ENCODE measurements at regions not wholly inside any gene's neighbourhood (a gene's known extent, or its start where the extent isn't known, plus 50 kb on each side); places are given as distances from the start of the nearest gene placed in this dataset.

GRCh38 chr17:83151056-83151441 is 71.6 kb downstream of the METRNL start:
- no peak overlapping the region for H3K4me3 ChIP-seq (ENCODE audit: low read depth in 1 of 2, low read length in 2 of 2)
- no peaks in the 10 kb centered on the region for H3K36me3 ChIP-seq (ENCODE audit: control insufficient read depth in 2 of 2, insufficient read depth in 2 of 2, low read length in 1 of 2)
- H3K27me3 ChIP-seq (ENCODE audit: control insufficient read depth in 1 of 2, insufficient read depth in 2 of 2, low read length in 2 of 2): no peaks in the 10 kb centered on the region
- 85 to 86% methylated on average over 16 of the region's 16 CpGs for whole genome bisulfite sequencing, 2 donors
- H3K4me1 ChIP-seq (ENCODE audit: control insufficient read depth in 2 of 2, insufficient read depth in 2 of 2, low read length in 1 of 2): peaks cover 0 to 3% of the 10 kb centered on the region in 2 donors
- no peaks in the 10 kb centered on the region for H3K9me3 ChIP-seq (ENCODE audit: control insufficient read depth in 2 of 2, insufficient read depth in 1 of 2, low read depth in 1 of 2, low read length in 1 of 2)
- H3K27ac ChIP-seq (ENCODE audit: low read depth in 2 of 2, low read length in 1 of 2): no peak overlapping the region

GRCh38 chr17:83151442-83152226 is 72.2 kb downstream of the METRNL start:
- peaks cover 0 to 3% of the 10 kb centered on the region in 2 donors for H3K4me1 ChIP-seq (ENCODE audit: control insufficient read depth in 2 of 2, insufficient read depth in 2 of 2, low read length in 1 of 2)
- no peaks in the 10 kb centered on the region for H3K9me3 ChIP-seq (ENCODE audit: control insufficient read depth in 2 of 2, insufficient read depth in 1 of 2, low read depth in 1 of 2, low read length in 1 of 2)
- H3K27ac ChIP-seq (ENCODE audit: low read depth in 2 of 2, low read length in 1 of 2): no peak overlapping the region
- H3K27me3 ChIP-seq (ENCODE audit: control insufficient read depth in 1 of 2, insufficient read depth in 2 of 2, low read length in 2 of 2): no peaks in the 10 kb centered on the region
- no peak overlapping the region for H3K4me3 ChIP-seq (ENCODE audit: low read depth in 1 of 2, low read length in 2 of 2)
- H3K36me3 ChIP-seq (ENCODE audit: control insufficient read depth in 2 of 2, insufficient read depth in 2 of 2, low read length in 1 of 2): no peaks in the 10 kb centered on the region
- WGBS, 2 donors: 62 to 63% methylated on average over 32 of the region's 32 CpGs

- Histone ChIP-seq H3K4me3 (ENCODE audit: low read depth in 1 of 2, low read length in 2 of 2) (no peak overlapping the region), H3K27me3 (ENCODE audit: control insufficient read depth in 1 of 2, insufficient read depth in 2 of 2, low read length in 2 of 2) (no peaks in the 10 kb centered on the region), H3K4me1 (ENCODE audit: control insufficient read depth in 2 of 2, insufficient read depth in 2 of 2, low read length in 1 of 2) (peaks cover 0 to 3% of the 10 kb centered on the region in 2 donors), H3K9me3 (ENCODE audit: control insufficient read depth in 2 of 2, insufficient read depth in 1 of 2, low read depth in 1 of 2, low read length in 1 of 2) (no peaks in the 10 kb centered on the region), H3K27ac (ENCODE audit: low read depth in 2 of 2, low read length in 1 of 2) (no peak overlapping the region), H3K36me3 (ENCODE audit: control insufficient read depth in 2 of 2, insufficient read depth in 2 of 2, low read length in 1 of 2) (no peaks in the 10 kb centered on the region)
- WGBS, 2 donors: 89 to 91% methylated on average over 31 of the region's 31 CpGs
Observed at GRCh38 chr17:83152227-83152744, 72.9 kb downstream of the METRNL start.

- H3K27ac ChIP-seq (ENCODE audit: low read depth in 2 of 2, low read length in 1 of 2): no peak overlapping the region
- no peak overlapping the region for H3K4me3 ChIP-seq (ENCODE audit: low read depth in 1 of 2, low read length in 2 of 2)
- H3K9me3 ChIP-seq (ENCODE audit: control insufficient read depth in 2 of 2, insufficient read depth in 1 of 2, low read depth in 1 of 2, low read length in 1 of 2): no peaks in the 10 kb centered on the region
- peaks cover 0 to 3% of the 10 kb centered on the region in 2 donors for H3K4me1 ChIP-seq (ENCODE audit: control insufficient read depth in 2 of 2, insufficient read depth in 2 of 2, low read length in 1 of 2)
- H3K27me3 ChIP-seq (ENCODE audit: control insufficient read depth in 1 of 2, insufficient read depth in 2 of 2, low read length in 2 of 2): no peaks in the 10 kb centered on the region
- 81 to 84% methylated on average over 54 to 64 of the region's 64 CpGs for WGBS, 2 donors
- H3K36me3 ChIP-seq (ENCODE audit: control insufficient read depth in 2 of 2, insufficient read depth in 2 of 2, low read length in 1 of 2): no peaks in the 10 kb centered on the region
Observed at GRCh38 chr17:83152745-83153611, 73.6 kb downstream of the METRNL start.

- Histone ChIP-seq H3K4me3 (ENCODE audit: low read depth in 1 of 2, low read length in 2 of 2) (no peak overlapping the region), H3K27me3 (ENCODE audit: control insufficient read depth in 1 of 2, insufficient read depth in 2 of 2, low read length in 2 of 2) (no peaks in the 10 kb centered on the region), H3K4me1 (ENCODE audit: control insufficient read depth in 2 of 2, insufficient read depth in 2 of 2, low read length in 1 of 2) (peaks cover 0 to 3% of the 10 kb centered on the region in 2 donors), H3K9me3 (ENCODE audit: control insufficient read depth in 2 of 2, insufficient read depth in 1 of 2, low read depth in 1 of 2, low read length in 1 of 2) (no peaks in the 10 kb centered on the region), H3K36me3 (ENCODE audit: control insufficient read depth in 2 of 2, insufficient read depth in 2 of 2, low read length in 1 of 2) (no peaks in the 10 kb centered on the region), H3K27ac (ENCODE audit: low read depth in 2 of 2, low read length in 1 of 2) (no peak overlapping the region)
- WGBS, 2 donors: 79 to 87% methylated on average over 29 of the region's 29 CpGs
Observed at GRCh38 chr17:83153681-83154310, 74.4 kb downstream of the METRNL start.

GRCh38 chr17:83154311-83155127 is 75.1 kb downstream of the METRNL start:
- Histone ChIP-seq H3K9me3 (ENCODE audit: control insufficient read depth in 2 of 2, insufficient read depth in 1 of 2, low read depth in 1 of 2, low read length in 1 of 2) (no peaks in the 10 kb centered on the region), H3K27ac (ENCODE audit: low read depth in 2 of 2, low read length in 1 of 2) (no peak overlapping the region), H3K4me1 (ENCODE audit: control insufficient read depth in 2 of 2, insufficient read depth in 2 of 2, low read length in 1 of 2) (peaks cover 0 to 3% of the 10 kb centered on the region in 2 donors), H3K36me3 (ENCODE audit: control insufficient read depth in 2 of 2, insufficient read depth in 2 of 2, low read length in 1 of 2) (no peaks in the 10 kb centered on the region), H3K4me3 (ENCODE audit: low read depth in 1 of 2, low read length in 2 of 2) (no peak overlapping the region), H3K27me3 (ENCODE audit: control insufficient read depth in 1 of 2, insufficient read depth in 2 of 2, low read length in 2 of 2) (no peaks in the 10 kb centered on the region)
- WGBS, 2 donors: 69 to 74% methylated on average over 9 of the region's 9 CpGs

GRCh38 chr17:83155128-83156121 is 76.0 kb downstream of the METRNL start:
- peaks cover 0 to 3% of the 10 kb centered on the region in 2 donors for H3K4me1 ChIP-seq (ENCODE audit: control insufficient read depth in 2 of 2, insufficient read depth in 2 of 2, low read length in 1 of 2)
- H3K27ac ChIP-seq (ENCODE audit: low read depth in 2 of 2, low read length in 1 of 2): peak overlapping the region in 1 of 2 donors; percentile 16
- H3K9me3 ChIP-seq (ENCODE audit: control insufficient read depth in 2 of 2, insufficient read depth in 1 of 2, low read depth in 1 of 2, low read length in 1 of 2): no peaks in the 10 kb centered on the region
- H3K4me3 ChIP-seq (ENCODE audit: low read depth in 1 of 2, low read length in 2 of 2): no peak overlapping the region
- WGBS, 2 donors: 73 to 76% methylated on average over 32 of the region's 32 CpGs
- H3K27me3 ChIP-seq (ENCODE audit: control insufficient read depth in 1 of 2, insufficient read depth in 2 of 2, low read length in 2 of 2): no peaks in the 10 kb centered on the region
- no peaks in the 10 kb centered on the region for H3K36me3 ChIP-seq (ENCODE audit: control insufficient read depth in 2 of 2, insufficient read depth in 2 of 2, low read length in 1 of 2)

GRCh38 chr17:83156408-83156807 is 77.0 kb downstream of the METRNL start:
- WGBS, 2 donors: 90 to 91% methylated on average over 11 of the region's 11 CpGs
- no peak overlapping the region for H3K27ac ChIP-seq (ENCODE audit: low read depth in 2 of 2, low read length in 1 of 2)
- no peaks in the 10 kb centered on the region for H3K27me3 ChIP-seq (ENCODE audit: control insufficient read depth in 1 of 2, insufficient read depth in 2 of 2, low read length in 2 of 2)
- no peak overlapping the region for H3K4me3 ChIP-seq (ENCODE audit: low read depth in 1 of 2, low read length in 2 of 2)
- H3K36me3 ChIP-seq (ENCODE audit: control insufficient read depth in 2 of 2, insufficient read depth in 2 of 2, low read length in 1 of 2): no peaks in the 10 kb centered on the region
- no peaks in the 10 kb centered on the region for H3K9me3 ChIP-seq (ENCODE audit: control insufficient read depth in 2 of 2, insufficient read depth in 1 of 2, low read depth in 1 of 2, low read length in 1 of 2)
- peaks cover 0 to 5% of the 10 kb centered on the region in 2 donors for H3K4me1 ChIP-seq (ENCODE audit: control insufficient read depth in 2 of 2, insufficient read depth in 2 of 2, low read length in 1 of 2)
